SK-N-SH (cell line): ENCODE measurements at regions not wholly inside any gene's neighbourhood (a gene's known extent, or its start where the extent isn't known, plus 50 kb on each side); places are given as distances from the start of the nearest gene placed in this dataset.

ENCODE experiments used
- CTCF ChIA-PET: fragments of 300-600, 350-600 bp; formaldehyde crosslinking; extraction: SDS; loops from one replicate; lab custom pipeline; 2021; lab: Yijun Ruan, JAX
- POLR2A ChIA-PET: fragments of 350-600 bp; sonication (Branson Sonifier 250); formaldehyde crosslinking; extraction: SDS; loops from one replicate; lab custom pipeline; 2020; ENCODE audit warnings: antibody characterized with exemption, inconsistent platforms; lab: Yijun Ruan, JAX
- DNase-seq: peaks from one replicate; pipeline ENCODE4 v3.0.0; 2012
- H2AFZ ChIP-seq: fragments of 200-600 bp; sonication (generic); 2 replicates; pipeline ENCODE4 v1.8.1; 2016; ENCODE audit warnings: antibody characterized with exemption, mild to moderate bottlenecking, low read depth
- H3F3A ChIP-seq: fragments of 200-600 bp; sonication (generic); replicated peaks from 2 replicates; pipeline ENCODE3; 2016; ENCODE audit warnings: antibody characterized with exemption, mild to moderate bottlenecking; ENCODE audit not compliant: insufficient read depth
- H3K27ac ChIP-seq, 2 experiments: fragments of 200-500 bp in 1 of 2; fragments of 200-600 bp in 1 of 2; sonication (Bioruptor generic) in 1 of 2; sonication (generic), shearing (Covaris generic) in 1 of 2; 2 replicates each; pipeline versions ENCODE4 v1.5.1 to v1.6.1; 2014 to 2016; ENCODE audit warnings: low read depth in 2 of 2, inconsistent platforms in 1 of 2, low read length in 1 of 2, mild to moderate bottlenecking in 1 of 2, mixed read lengths in 1 of 2
- H3K27me3 ChIP-seq: fragments of 200-600 bp; sonication (generic), shearing (Covaris generic); 2 replicates; pipeline ENCODE4 v1.6.1; 2016; ENCODE audit warnings: mixed run types; ENCODE audit not compliant: insufficient read depth
- H3K36me3 ChIP-seq, 2 experiments: fragments of 200-500 bp in 1 of 2; fragments of 200-600 bp in 1 of 2; sonication (Bioruptor generic) in 1 of 2; sonication (generic) in 1 of 2; replicated peaks in 1 of 2; 2 replicates each; pipeline versions ENCODE3 to v1.5.1; 2014 to 2016; ENCODE audit warnings: low read length in 1 of 2, mild to moderate bottlenecking in 1 of 2; ENCODE audit not compliant: insufficient read depth in 2 of 2, control insufficient read depth in 1 of 2
- H3K4me1 ChIP-seq, 2 experiments: fragments of 200-500 bp in 1 of 2; fragments of 200-600 bp in 1 of 2; sonication (Bioruptor generic) in 1 of 2; sonication (generic), shearing (Covaris generic) in 1 of 2; 2 replicates each; pipeline versions ENCODE4 v1.5.1 to v1.6.1; 2014 to 2016; ENCODE audit warnings: low read depth in 1 of 2, low read length in 1 of 2, mixed run types in 1 of 2; ENCODE audit not compliant: insufficient read depth in 2 of 2, control insufficient read depth in 1 of 2
- H3K4me2 ChIP-seq: fragments of 200-600 bp; sonication (generic), shearing (Covaris generic); 2 replicates; pipeline ENCODE4 v1.6.1; 2017; ENCODE audit warnings: mixed run types
- H3K4me3 ChIP-seq, 2 experiments: fragments of 200-500 bp in 1 of 2; fragments of 200-600 bp in 1 of 2; sonication (Bioruptor generic) in 1 of 2; sonication (generic), shearing (Covaris generic) in 1 of 2; 2 replicates each; pipeline versions ENCODE4 v1.5.1 to v1.8.1; 2014 to 2016; ENCODE audit warnings: low read depth in 2 of 2, inconsistent platforms in 1 of 2, low read length in 1 of 2, mild to moderate bottlenecking in 1 of 2, mixed read lengths in 1 of 2, moderate library complexity in 1 of 2
- H3K79me2 ChIP-seq: fragments of 200-600 bp; sonication (generic); 2 replicates; pipeline ENCODE4 v1.8.1; 2017; ENCODE audit warnings: mild to moderate bottlenecking; ENCODE audit not compliant: insufficient read depth
- H3K9ac ChIP-seq: fragments of 200-600 bp; sonication (generic); 2 replicates; pipeline ENCODE4 v1.6.1; 2017; ENCODE audit warnings: mixed run types
- H3K9me2 ChIP-seq: fragments of 200-600 bp; sonication (generic); 2 replicates; pipeline ENCODE4 v1.6.1; 2017; ENCODE audit warnings: mixed run types
- H3K9me3 ChIP-seq: fragments of 200-600 bp; sonication (generic); 2 replicates; pipeline ENCODE4 v1.6.1; 2017; ENCODE audit warnings: mixed run types, mild to moderate bottlenecking, moderate library complexity
- H4K20me1 ChIP-seq: fragments of 200-600 bp; sonication (generic); 2 replicates; pipeline ENCODE4 v1.6.1; 2017; ENCODE audit warnings: mild to moderate bottlenecking, mixed run types; ENCODE audit not compliant: insufficient read depth
- CHD2 ChIP-seq: fragments of 150-350 bp; IDR thresholded peaks from 2 replicates; pipeline ENCODE4 v1.6.1; 2018; ENCODE audit warnings: low read length; ENCODE audit not compliant: partially characterized antibody
- EZH2phosphoT487 ChIP-seq: fragments of 200-600 bp; sonication (generic); IDR thresholded peaks from 2 replicates; pipeline ENCODE4 v1.6.1; 2017; ENCODE audit warnings: low read depth, mixed run types, mild to moderate bottlenecking, antibody characterized with exemption, moderate library complexity, borderline replicate concordance
- FOSL2 ChIP-seq: IDR thresholded peaks from 2 replicates; pipeline ENCODE4 v1.4.0; 2012; ENCODE audit warnings: low read depth, mild to moderate bottlenecking, moderate library complexity, borderline replicate concordance
- FOXM1 ChIP-seq: IDR thresholded peaks from 2 replicates; pipeline ENCODE4 v1.4.0; 2012; ENCODE audit warnings: low read depth, mild to moderate bottlenecking
- JUND ChIP-seq: IDR thresholded peaks from 2 replicates; pipeline ENCODE4 v1.4.0; 2012
- MXI1 ChIP-seq: IDR thresholded peaks from 2 replicates; pipeline ENCODE4 v1.6.1; 2012; ENCODE audit warnings: mild to moderate bottlenecking, low read depth, low read length, improper control_type of control experiment
- NRF1 ChIP-seq: IDR thresholded peaks from 2 replicates; pipeline ENCODE4 v1.6.1; 2012; ENCODE audit warnings: low read depth, mild to moderate bottlenecking, low read length
- TAF1 ChIP-seq: IDR thresholded peaks from 2 replicates; pipeline ENCODE4 v1.6.1; 2012; ENCODE audit warnings: low read depth, mild to moderate bottlenecking, low read length, moderate library complexity, borderline replicate concordance
- TEAD4 ChIP-seq: IDR thresholded peaks from 2 replicates; pipeline ENCODE4 v1.4.0; 2012; ENCODE audit warnings: mild to moderate bottlenecking, borderline replicate concordance; ENCODE audit not compliant: insufficient read depth
- WGBS: methylation state at CpG from one replicate; pipeline ENCODE4 v1.1.6; 2017; ENCODE audit warnings: low lambda C conversion rate; 5-methylcytosine and 5-hydroxymethylcytosine counted together
- TF ChIP-seq, protein P1 (sequence below): IDR thresholded peaks from 2 replicates; pipeline ENCODE4 v1.4.0; 2012; ENCODE audit warnings: low read depth, borderline replicate concordance
- TF ChIP-seq, protein P2 (sequence below): IDR thresholded peaks from 2 replicates; pipeline ENCODE4 v1.4.0; 2012; ENCODE audit warnings: low read depth, borderline replicate concordance
- TF ChIP-seq, protein P3 (sequence below): IDR thresholded peaks from 2 replicates; pipeline ENCODE4; 2012
- TF ChIP-seq, protein P4 (sequence below): fragments of 200-600 bp; sonication (generic); IDR thresholded peaks from 2 replicates; pipeline ENCODE4 v1.6.1; 2017; ENCODE audit warnings: antibody characterized with exemption, mild to moderate bottlenecking, moderate library complexity

DNA sequence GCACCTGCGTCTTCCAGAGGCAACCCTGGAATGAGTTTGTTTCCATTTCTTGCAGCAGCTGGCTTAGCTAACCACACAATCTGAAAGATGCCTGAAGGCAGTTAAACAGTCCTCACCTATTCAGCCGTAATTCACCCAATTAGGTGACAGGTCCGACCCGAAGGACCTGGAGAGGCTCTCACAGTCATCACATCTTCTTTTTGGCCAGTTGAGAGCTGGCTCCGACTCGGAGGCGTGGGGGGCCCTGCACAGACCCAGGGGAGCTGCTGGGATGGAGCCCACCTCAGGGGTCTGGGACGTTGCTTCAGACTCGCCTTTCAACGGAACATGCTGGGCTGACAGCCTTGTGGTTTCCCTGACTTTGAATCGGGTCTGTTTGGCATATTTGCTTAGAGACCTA, 187.3 kb downstream of the RTP5 start:
- Histone ChIP-seq H3K4me1 (no peaks in the 10 kb centered on the region), H2AFZ (no peak overlapping the region), H3K27ac (no peak overlapping the region), H3F3A (no peaks in the 10 kb centered on the region), H3K36me3 (no peaks in the 10 kb centered on the region), H3K4me3 (no peak overlapping the region), H3K27me3 (peaks cover 20% of the 10 kb centered on the region), H3K4me2 (no peak overlapping the region), H4K20me1 (no peaks in the 10 kb centered on the region), H3K9me3 (no peaks in the 10 kb centered on the region), H3K9me2 (no peaks in the 10 kb centered on the region), H3K79me2 (no peaks in the 10 kb centered on the region)
- POLR2A ChIA-PET = no interaction called here
- WGBS = 40% methylated on average over 11 of the region's 11 CpGs
- DNase-seq = no peak
- CTCF ChIA-PET = interaction anchor here (0.7 kb wide), 1 partner anchor 29 kb away, joined by 3 read pairs; no protein-coding TSS in a partner anchor
- TF ChIP-seq, protein P1, sequence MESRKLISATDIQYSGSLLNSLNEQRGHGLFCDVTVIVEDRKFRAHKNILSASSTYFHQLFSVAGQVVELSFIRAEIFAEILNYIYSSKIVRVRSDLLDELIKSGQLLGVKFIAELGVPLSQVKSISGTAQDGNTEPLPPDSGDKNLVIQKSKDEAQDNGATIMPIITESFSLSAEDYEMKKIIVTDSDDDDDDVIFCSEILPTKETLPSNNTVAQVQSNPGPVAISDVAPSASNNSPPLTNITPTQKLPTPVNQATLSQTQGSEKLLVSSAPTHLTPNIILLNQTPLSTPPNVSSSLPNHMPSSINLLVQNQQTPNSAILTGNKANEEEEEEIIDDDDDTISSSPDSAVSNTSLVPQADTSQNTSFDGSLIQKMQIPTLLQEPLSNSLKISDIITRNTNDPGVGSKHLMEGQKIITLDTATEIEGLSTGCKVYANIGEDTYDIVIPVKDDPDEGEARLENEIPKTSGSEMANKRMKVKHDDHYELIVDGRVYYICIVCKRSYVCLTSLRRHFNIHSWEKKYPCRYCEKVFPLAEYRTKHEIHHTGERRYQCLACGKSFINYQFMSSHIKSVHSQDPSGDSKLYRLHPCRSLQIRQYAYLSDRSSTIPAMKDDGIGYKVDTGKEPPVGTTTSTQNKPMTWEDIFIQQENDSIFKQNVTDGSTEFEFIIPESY = no peak
- TF ChIP-seq, all 33 proteins: peak for 0
- no peak overlapping the region for H3K9ac ChIP-seq

DNA sequence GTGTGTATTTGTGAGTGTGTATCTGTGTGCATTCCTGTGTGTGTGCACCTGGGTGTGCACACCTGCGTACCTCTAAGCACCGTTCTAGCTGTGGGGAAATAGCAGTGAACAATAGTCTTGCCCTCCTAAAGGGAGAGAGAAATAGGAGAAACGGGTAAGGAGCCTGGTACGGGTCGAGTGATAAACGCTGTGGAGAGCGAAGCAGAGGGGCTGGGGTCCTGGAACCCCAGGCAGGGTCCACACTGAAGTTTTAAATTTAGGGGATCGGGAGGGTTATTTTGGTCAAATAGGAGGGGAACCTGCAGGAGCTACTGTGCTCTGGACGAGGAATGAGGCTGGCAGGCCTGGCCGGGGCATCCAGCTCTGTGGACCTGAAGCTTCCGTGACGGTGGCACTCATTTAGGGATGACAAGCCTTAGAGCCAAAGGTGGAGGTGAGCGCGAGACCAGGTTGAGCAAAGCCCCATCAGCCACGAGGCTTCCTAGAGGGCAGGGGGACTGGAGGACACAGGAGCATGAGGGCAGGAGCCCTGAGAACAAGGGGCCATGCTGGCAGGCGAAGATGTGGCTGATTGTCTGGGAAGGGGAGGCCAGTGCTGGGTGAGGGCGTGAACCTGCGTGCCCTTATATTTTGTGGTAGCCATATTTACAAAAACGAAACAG, 188.0 kb downstream of the RTP5 start:
- no peak overlapping the region for H3K4me3 ChIP-seq
- no peak overlapping the region for H2AFZ ChIP-seq
- H3K4me1 ChIP-seq = no peaks in the 10 kb centered on the region
- H3F3A ChIP-seq = no peaks in the 10 kb centered on the region
- H4K20me1 ChIP-seq = no peaks in the 10 kb centered on the region
- no peak overlapping the region for H3K27ac ChIP-seq
- no peaks in the 10 kb centered on the region for H3K36me3 ChIP-seq
- no peak overlapping the region for H3K4me2 ChIP-seq
- 59% methylated on average over 19 of the region's 19 CpGs for WGBS
- H3K9me2 ChIP-seq = no peaks in the 10 kb centered on the region
- CTCF ChIA-PET = no interaction called here
- POLR2A ChIA-PET = no interaction called here
- H3K79me2 ChIP-seq = no peaks in the 10 kb centered on the region
- peaks cover 20% of the 10 kb centered on the region for H3K27me3 ChIP-seq
- H3K9ac ChIP-seq = no peak overlapping the region
- no peaks in the 10 kb centered on the region for H3K9me3 ChIP-seq
- DNase-seq = no peak
- TF ChIP-seq, protein P2, sequence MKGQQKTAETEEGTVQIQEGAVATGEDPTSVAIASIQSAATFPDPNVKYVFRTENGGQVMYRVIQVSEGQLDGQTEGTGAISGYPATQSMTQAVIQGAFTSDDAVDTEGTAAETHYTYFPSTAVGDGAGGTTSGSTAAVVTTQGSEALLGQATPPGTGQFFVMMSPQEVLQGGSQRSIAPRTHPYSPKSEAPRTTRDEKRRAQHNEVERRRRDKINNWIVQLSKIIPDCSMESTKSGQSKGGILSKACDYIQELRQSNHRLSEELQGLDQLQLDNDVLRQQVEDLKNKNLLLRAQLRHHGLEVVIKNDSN = no peak
- TF ChIP-seq CHD2 (no peak), TAF1 (no peak), FOSL2 (no peak), TEAD4 (no peak), JUND (no peak), NRF1 (no peak), MXI1 (no peak), EZH2phosphoT487 (no peak), FOXM1 (no peak)
- TF ChIP-seq, protein P3, sequence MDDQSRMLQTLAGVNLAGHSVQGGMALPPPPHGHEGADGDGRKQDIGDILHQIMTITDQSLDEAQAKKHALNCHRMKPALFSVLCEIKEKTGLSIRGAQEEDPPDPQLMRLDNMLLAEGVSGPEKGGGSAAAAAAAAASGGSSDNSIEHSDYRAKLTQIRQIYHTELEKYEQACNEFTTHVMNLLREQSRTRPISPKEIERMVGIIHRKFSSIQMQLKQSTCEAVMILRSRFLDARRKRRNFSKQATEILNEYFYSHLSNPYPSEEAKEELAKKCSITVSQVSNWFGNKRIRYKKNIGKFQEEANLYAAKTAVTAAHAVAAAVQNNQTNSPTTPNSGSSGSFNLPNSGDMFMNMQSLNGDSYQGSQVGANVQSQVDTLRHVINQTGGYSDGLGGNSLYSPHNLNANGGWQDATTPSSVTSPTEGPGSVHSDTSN = no peak
- TF ChIP-seq, protein P4, sequence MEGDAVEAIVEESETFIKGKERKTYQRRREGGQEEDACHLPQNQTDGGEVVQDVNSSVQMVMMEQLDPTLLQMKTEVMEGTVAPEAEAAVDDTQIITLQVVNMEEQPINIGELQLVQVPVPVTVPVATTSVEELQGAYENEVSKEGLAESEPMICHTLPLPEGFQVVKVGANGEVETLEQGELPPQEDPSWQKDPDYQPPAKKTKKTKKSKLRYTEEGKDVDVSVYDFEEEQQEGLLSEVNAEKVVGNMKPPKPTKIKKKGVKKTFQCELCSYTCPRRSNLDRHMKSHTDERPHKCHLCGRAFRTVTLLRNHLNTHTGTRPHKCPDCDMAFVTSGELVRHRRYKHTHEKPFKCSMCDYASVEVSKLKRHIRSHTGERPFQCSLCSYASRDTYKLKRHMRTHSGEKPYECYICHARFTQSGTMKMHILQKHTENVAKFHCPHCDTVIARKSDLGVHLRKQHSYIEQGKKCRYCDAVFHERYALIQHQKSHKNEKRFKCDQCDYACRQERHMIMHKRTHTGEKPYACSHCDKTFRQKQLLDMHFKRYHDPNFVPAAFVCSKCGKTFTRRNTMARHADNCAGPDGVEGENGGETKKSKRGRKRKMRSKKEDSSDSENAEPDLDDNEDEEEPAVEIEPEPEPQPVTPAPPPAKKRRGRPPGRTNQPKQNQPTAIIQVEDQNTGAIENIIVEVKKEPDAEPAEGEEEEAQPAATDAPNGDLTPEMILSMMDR = no peak
